ENCODE measurements at regions not wholly inside any gene's neighbourhood (a gene's known extent, or its start where the extent isn't known, plus 50 kb on each side); places are given as distances from the start of the nearest gene placed in this dataset.
A peak's percentile ranks its signal among the peaks of the same experiment; 100 is the strongest.

DNA sequence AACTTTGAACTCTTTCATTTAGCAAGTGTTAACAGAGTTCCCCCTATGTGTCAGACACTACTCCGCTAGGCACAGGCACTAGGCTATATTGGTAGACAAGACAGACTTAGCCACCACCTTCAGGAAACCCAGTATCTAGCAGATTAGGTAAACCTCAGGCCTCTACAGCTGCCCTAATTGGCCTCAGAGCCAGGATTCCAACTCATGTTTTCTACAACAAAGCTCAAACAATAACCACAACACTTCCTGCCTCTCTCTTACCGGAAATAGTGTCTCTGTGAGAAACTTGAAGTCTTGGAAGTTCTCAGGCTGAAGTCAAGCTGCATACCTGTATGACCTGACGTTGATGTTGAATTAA lies 116.6 kb upstream of the SLC44A1 start:
- no peak for TF ChIP-seq CTCF (IDR thresholded peaks at IDR 0.05 in 8 of 11, conservative IDR thresholded peaks at IDR 0.05 in 3 of 11)
- TF ChIP-seq POLR2A (IDR thresholded peaks at IDR 0.05), result no peak
- TF ChIP-seq POLR2AphosphoS5 (IDR thresholded peaks at IDR 0.05), result peak in 1 of 3 donors; percentile 23
